HG02571 (cell line): ENCODE measurements at regions not wholly inside any gene's neighbourhood (a gene's known extent, or its start where the extent isn't known, plus 50 kb on each side); places are given as distances from the start of the nearest gene placed in this dataset.
"Not testable (repeated sequence)": the region's sequence is repeated elsewhere in the genome, so short reads cannot be mapped to it uniquely, and the experiment has no call there.

Experiments used
- ATAC-seq: cut with Tn5 transposase; IDR thresholded peaks from one replicate; pipeline ENCODE4 v1.9.1; 2021; ENCODE audit warnings: mild to moderate bottlenecking, moderate library complexity; ENCODE audit not compliant: unreplicated experiment

DNA sequence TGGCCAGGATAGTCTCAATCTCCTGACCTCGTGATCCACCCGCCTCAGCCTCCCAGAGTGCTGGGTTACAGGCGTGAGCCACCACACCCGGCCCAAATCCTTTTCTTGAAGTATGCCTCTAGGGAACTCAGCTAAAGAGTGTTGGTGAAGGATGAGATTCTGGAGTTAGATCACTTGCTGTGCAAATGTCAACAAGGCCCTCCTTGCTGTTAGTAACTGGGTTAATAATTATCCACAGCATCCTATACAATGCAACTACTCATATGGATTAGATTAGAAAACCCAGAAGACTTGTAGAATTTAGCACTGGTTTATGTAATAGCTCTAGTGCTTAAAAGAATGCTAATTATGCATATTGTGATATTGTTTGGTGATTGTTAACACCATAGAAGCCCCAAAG lies 310.8 kb upstream of the TFPI start:
- ATAC-seq: no peak

DNA sequence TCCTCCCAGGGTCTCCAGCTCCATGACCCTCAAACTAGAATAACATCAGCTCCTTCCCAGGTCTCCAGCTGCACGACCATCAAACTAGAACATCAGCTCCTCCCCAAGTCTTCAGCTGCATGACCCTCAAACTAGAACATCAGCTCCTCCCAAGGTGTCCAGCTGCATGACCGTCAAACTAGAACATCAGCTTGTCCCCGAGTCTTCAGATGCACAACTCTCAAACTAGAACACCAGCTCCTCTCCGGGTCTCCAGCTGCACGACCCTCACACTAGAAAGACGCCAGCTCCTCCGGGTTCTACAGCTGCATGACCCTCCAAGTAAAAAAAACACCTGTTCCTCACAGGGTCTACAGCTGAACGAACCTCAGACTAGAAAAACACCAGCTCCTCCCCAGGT lies 312.9 kb upstream of the TFPI start:
- no peak for ATAC-seq

DNA sequence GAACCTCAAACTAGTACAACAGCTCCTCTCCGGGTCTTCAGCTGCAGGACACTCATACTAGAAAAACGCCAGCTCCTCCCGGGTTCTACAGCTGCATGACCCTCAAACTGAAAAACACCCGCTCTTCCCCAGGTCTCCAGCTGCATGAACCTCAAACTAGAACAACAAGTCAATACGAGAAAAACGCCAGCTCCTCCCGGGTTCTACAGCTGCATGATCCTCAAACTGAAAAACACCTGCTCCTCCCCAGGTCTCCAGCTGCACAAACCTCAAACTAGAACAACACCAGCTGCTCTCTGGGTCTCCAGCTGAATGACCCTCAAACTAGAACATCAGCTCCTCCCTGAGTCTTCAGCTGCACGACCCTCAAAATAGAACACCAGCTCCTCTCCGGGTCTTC lies 315.0 kb upstream of the TFPI start:
- no peak for ATAC-seq

DNA sequence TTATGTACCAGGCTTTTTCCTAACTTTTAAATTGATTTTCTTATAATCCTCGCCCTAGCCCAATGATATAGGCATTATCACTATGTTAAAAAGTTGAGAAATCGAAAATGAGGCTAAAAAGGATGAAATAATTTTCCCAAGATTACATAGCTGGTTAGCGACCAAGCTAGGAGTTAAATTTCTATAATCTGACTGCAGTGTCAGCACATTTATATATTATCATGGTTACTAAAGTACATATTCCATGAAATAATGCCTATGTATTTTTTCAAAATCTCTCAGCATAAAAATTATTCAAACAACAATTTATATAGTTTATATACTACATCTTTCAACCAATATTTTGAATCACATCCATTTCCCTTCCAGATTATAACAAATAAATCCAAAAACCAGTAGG lies 317.3 kb upstream of the TFPI start:
- ATAC-seq: no peak

DNA sequence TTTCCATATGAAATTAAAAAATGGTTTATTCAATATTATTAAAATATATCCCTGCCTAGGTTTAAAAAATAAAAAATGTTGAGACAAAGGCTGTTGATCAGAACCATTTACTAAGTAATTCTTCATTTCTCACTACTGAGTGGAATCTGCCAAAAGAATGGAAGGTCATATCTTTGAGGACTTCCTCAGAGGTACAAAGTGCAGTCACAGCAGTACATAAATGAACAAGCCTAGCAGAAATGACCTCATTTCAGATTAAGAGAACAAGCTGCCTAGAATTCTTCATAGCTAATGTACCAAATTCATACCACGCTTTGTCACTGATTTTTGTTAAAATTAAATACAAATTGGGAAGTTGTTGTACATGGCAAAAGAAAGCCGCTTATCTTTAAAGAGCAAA lies 318.9 kb upstream of the TFPI start:
- no peak for ATAC-seq

DNA sequence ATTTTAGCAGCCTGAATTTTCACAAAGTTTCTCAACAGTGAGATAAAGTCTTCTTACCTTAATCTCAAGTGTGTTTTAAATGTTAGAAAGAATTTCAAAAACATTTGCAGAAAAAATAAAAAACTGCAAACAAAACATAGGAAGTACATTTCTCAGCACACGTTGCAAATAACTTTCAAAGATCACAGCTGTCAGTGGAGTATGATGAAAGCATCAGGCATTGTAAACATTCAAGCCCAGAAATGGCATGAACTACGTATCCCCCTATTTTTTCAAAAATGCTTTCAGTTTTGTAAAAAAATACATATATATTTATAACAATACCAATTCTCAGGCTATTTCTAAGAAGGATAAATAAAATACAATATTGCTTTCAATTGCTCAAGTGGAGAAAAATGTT lies 320.6 kb upstream of the TFPI start:
- ATAC-seq: no peak

DNA sequence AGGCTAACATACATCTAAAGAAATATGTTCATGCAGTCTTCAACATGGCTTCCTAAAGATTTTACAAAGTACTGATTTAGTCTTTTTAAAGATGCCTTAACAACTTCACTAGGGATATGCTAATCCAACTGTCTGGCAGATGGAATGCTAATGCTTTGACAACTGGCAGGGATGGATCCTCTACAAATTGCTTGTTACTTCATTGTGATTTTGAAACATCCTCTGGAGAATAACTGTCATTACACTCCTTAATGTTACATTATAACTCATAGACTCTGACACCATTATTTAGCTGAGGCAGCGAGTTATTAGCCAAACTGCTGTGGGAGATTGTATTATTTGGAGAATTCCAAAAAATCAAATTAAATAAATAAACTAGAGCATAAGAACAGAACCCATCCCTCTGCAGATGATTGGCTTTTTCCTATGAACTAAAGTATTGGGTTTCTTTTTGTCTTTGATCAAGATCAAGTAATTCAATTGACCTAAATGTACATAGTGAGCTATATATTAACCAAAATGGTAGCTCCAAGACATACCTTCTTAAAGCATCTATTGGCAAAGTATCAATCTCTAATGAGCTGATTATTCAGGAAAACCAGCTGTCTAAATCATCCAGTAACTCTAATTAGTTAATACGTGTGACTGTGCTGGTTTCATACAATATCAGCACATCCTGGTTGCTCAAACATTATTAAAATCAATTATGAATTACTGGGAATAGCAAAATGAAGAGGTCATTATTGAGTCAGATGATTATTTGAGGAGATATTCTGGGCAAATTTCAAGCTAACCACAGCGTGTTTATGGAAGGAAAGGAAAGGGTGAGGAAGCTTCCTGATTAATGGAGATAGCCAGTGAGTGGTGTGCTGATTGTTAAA lies 321.3 kb upstream of the TFPI start:
- no peak for ATAC-seq

DNA sequence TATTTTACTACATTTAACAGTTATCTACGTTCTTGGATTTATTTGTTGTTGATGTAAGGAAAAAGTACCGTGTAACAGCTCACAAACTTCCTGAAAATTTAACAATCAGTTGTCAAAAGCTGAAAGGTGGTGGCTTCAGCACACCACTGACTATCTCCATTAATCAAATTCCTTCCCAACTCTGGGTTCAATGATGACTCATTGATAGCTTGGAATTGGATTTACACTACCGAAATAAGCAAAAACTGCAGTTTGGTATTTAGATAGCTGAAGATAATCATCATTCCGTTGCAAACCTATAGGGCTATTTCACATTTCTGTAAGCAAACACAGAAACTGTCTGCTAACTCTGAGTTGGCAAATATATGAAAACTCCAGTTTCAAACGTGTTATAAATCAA lies 322.3 kb upstream of the TFPI start:
- no peak for ATAC-seq

DNA sequence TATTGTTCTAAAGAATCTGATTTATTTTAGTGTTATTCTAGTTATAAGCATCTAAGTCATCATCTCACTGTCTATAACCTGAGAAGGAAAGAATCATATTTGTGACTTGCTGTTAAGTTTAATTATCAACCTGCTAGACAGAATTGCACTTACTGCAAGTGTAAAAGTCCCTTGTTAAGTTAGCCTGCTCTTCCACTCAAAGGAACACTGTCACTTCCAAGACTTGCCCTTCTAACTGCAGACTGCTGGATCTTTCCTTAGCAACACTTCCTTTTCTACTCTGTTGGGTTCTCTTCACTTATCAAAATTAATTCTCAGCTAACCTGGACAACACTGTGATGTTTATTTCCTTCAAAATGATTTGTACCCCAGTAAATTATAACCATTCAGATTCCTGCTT lies 323.2 kb upstream of the TFPI start:
- ATAC-seq: no peak

DNA sequence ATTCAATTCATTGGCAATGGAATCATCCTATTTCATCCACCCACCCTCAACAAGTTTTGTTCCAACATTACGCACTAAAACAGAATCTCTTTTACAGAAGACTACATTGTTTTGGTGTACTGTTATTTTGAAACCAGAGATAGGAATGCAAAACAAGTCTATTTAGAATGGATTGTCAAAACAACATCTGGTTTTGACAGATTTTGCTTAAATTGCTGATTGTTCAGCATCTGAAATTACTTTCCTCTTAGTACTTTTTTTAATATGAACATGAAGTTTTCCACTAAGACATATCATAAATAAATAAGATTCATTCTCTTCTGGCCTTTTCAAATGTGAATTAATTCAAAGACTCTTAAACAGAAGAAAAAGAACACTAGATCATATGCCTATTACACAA lies 323.9 kb upstream of the TFPI start:
- no peak for ATAC-seq

DNA sequence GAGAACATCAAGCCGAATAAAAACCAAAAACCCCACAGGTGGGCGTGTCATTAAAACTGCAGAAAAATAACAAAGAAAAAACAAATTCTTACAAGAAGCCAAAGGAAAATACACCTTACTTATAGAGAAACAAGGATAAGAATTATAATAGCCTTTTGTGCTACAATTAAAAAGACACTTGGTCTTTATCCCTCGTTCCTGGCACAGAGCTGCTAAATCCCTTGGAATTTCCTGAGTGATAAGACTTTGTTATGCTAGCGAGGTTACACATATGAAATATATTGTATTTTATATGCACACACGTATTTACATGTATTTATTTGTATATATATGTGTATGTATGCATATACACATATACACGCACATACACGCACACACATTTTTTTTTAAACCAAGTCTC lies 325.3 kb upstream of the TFPI start:
- ATAC-seq: no peak

DNA sequence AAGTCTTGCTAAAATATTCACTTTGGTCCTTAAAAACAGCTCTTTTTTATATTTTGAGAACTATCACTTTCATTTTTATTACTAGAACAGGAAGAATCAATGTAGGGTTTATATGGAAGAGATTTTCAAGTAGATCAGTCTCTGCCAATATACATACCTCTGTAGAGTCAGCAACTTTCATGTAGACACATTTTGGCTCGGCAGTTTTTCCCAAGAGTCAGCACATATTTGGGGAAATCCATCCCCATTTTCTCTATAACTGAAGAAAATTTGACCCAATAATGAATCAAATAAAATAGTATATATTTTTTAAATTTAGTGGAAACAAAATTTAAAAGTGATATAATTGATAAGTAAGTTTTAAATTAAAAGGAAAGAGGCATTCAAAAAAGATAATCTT lies 329.8 kb upstream of the TFPI start:
- no peak for ATAC-seq

DNA sequence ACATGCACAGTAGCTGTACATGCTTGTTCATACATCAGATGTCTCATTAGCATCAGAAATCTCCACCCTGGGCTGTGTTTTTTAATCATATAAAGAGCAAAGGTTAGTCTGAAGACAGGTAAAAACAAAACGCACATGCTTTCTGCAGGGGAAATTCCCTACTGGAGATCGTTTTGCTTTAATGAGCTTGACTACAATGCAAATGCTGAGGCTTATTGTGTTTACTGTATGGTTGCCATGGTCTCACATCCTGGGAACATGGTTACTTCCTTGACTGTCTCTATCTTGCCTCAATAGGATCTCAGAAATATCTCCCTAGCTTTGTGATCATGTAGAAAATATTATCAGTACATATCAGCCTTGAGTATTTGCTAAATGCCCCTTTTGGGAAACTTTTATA lies 336.5 kb upstream of the TFPI start:
- ATAC-seq: no peak

DNA sequence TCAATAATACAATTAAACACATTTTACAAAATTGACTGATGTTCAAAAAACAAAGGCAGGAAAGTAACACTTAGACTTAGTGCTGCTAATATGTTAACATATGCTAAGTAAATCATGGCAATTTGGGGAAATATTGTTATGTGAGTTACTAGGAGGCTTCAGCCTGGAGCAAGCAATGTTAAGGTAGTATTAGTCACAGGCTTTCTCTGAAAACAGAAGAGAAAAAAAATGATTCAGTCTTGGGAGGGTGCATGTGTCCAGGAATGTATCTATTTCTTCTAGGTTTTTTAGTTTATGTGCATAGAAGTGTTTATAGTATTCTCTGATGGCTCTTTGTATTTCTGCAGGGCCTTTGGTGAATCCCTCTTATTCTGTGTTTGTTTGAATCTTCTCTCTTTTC lies 345.8 kb upstream of the TFPI start:
- ATAC-seq: no peak

DNA sequence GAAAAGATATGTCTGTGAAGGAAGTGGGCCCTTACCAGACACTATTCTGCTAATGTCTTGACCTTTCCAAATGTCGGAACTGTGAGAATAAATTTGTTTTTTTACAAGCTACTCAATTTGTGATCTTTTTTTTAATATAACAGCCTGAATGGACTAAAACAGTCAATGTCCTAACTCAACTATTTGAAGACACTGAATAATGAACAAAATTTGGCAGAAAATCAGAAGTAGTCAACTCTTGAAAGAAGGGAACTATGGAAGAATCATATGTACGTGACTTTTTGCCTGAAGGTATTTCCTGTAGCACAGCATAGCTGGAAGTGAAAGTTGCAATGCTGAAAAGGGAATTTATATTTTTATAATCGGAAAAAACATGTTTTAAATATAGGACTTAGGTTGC lies 351.8 kb upstream of the TFPI start:
- ATAC-seq: no peak

DNA sequence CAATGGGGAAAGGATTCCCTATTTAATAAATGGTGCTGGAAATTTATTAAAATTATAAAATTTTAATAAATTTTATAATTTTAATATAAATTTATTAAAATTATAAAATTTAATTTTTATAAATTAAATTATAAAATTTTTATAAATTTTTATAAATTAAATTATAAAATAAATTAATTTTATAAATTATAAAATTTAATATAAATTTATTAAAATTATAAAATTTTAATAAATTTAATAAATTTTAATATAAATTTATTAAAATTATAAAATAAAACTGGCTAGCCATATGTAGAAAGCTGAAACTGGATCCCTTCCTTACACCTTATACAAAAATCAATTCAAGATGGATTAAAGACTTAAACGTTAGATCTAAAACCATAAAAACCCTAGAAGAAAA lies 356.7 kb upstream of the TFPI start:
- ATAC-seq: not testable (repeated sequence)

DNA sequence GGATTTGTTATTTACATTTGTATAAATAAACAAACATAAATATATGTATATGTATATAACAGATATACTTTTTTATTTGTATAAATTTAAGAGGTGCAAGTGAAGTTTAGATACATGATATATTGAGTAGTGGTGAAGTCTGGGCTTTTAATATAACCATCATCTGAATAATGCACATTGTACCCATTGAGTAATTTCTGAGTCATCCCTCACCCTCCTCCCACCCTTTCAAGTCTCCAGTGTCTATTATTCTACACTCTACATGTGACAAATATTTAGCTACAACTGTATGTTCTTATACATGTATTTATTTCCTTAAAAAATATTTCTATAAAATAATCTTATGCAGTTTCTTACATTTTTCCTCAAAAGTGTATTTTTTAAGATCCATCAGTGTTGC lies 358.7 kb upstream of the TFPI start:
- ATAC-seq: no peak

DNA sequence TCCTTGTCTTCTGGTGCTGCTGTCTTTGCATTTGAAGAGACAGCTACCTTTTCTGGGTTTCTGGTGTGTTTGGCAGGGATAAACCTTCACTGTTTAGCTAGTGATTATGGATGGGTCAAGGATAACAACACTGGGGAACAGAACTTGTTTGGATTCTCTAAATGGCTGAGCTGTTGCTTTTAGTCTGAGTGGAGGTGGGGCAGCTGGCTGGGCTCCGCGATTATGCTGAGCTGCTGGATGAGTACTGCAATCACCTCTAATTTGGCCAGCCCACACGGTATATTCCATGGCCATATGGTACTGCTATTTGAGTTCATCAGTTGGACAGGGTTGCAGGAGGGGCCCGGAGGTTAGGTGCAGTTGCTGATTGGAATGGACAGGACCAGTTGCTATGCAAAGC lies 361.6 kb upstream of the TFPI start:
- ATAC-seq: no peak

DNA sequence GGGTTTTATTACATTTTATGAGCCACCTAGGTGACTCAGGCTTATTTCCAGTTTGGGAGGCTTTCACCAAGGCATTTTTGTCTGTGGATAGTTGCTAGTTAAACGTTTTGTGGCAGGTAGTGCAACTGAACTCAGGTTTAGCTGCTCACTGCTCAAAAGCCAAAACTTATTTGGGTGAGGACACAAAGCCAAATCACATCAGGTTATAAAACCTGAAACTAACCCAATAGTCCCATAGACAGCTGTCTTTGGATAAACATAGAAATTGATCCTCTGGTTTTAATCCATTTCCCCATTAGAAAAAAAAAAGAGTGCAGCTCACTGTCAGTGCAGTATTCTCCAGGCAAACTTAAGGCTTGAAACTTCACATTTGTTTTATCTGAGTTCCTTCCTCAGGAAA lies 362.6 kb upstream of the TFPI start:
- ATAC-seq: no peak

DNA sequence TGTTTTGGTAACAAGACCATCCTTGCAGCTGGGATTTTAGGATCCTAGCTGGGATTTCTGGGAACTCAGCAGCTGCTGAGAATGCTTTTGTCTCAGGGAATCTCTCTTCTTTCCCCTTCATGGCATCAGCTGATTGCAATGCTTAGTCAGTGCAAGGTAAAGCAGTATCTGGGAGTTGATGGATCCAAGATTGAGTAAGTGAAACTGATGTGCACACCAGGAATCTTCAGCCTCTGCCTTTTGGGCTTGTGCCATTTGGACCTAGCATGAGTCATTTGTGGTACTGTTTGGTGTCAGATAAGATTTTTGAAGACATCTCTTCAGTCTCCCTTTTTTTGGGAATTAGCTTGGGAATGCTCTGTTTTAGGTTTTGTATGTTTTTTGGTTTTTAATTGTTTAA lies 363.3 kb upstream of the TFPI start:
- no peak for ATAC-seq

DNA sequence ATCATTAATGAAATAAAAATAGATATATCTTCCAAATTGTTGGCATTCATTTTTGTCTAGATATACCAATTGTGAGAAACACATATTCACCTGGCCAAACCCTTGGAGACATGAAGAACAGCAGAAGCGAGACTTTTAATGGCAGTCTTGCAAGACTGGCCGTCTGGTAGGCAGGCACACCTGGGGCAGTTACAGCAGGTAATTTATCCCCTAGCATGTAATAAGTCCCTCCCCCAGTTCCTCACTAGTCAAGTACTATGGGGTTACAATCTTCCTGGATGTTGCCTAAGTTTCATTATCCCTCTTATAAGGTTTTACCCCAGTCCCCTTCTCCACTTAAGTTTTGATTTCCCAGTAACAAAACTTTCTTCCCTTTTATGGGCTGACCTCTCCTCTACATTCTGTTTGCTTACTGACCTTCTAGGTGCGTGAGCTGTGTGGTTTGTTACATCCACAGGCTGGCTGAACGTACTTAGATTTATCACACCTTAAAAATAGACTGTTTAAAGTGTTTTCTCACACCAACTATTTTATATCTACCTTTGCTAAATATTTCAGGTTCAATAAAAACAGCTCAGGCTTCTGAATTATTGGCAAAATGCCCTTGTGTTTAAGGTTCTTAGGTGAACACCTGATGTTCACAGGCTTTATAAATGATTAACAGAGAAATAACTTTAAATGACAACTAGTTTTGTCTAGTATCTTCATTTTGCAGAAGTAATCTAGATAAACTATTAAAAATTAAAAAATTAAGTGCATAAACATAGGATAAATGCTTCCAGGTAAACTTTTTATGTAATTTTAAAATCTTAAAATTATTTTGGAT lies 365.0 kb upstream of the TFPI start:
- no peak for ATAC-seq

DNA sequence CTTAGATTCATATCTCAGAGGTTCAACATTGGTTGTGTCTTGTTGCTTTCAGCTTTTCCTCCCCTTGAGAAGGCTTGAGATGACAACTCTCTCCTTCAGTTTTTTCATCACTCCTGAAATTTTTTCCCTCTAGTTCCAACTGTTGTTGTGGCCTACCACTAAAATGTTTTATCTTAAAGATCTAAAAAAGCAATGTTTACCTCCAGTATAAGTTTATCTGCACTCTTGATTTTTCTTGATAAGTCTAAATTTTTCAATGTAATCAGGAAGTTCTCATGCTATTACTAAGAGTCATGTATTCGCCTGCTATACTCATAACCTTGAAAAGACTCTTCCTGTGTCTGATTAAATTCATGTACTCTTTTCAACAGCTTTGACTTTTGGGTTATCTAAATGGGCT lies 366.3 kb upstream of the TFPI start:
- ATAC-seq: no peak
